GM06990 (cell line): ENCODE measurements at regions not wholly inside any gene's neighbourhood (a gene's known extent, or its start where the extent isn't known, plus 50 kb on each side); places are given as distances from the start of the nearest gene placed in this dataset.

ENCODE experiments used
- DNase-seq: peaks from one replicate; pipeline ENCODE4 v3.0.0-alpha.2; 2011; ENCODE audit not compliant: insufficient read length; ENCODE audit errors: extremely low read depth
- H3K27me3 ChIP-seq: replicated peaks from 2 replicates; pipeline ENCODE4 v1.6.0; 2011; ENCODE audit warnings: low read length; ENCODE audit not compliant: control insufficient read depth, insufficient read depth
- H3K36me3 ChIP-seq: 2 replicates; pipeline ENCODE4 v1.5.1; 2011; ENCODE audit warnings: low read length; ENCODE audit not compliant: control insufficient read depth, insufficient read depth
- H3K4me3 ChIP-seq: replicated peaks from 2 replicates; pipeline ENCODE4 v1.5.1; 2011; ENCODE audit warnings: low read depth, mild to moderate bottlenecking, control low read depth, low read length
- TF ChIP-seq, protein P1 (sequence below): IDR thresholded peaks from 2 replicates; pipeline ENCODE4 v1.5.1; 2011; ENCODE audit warnings: low read length, control low read depth, mild to moderate bottlenecking, inconsistent platforms; ENCODE audit not compliant: insufficient read depth, poor library complexity, severe bottlenecking

GRCh38 chr12:68477261-68477772, 133.4 kb upstream of the RAP1B start:
- no peak for DNase-seq
- H3K4me3 ChIP-seq = no peak overlapping the region

GRCh38 chr12:68477906-68478305, 132.8 kb upstream of the RAP1B start:
- Histone ChIP-seq H3K4me3 (no peak overlapping the region), H3K36me3 (no peaks in the 10 kb centered on the region), H3K27me3 (no peaks in the 10 kb centered on the region)
- TF ChIP-seq, protein P1, sequence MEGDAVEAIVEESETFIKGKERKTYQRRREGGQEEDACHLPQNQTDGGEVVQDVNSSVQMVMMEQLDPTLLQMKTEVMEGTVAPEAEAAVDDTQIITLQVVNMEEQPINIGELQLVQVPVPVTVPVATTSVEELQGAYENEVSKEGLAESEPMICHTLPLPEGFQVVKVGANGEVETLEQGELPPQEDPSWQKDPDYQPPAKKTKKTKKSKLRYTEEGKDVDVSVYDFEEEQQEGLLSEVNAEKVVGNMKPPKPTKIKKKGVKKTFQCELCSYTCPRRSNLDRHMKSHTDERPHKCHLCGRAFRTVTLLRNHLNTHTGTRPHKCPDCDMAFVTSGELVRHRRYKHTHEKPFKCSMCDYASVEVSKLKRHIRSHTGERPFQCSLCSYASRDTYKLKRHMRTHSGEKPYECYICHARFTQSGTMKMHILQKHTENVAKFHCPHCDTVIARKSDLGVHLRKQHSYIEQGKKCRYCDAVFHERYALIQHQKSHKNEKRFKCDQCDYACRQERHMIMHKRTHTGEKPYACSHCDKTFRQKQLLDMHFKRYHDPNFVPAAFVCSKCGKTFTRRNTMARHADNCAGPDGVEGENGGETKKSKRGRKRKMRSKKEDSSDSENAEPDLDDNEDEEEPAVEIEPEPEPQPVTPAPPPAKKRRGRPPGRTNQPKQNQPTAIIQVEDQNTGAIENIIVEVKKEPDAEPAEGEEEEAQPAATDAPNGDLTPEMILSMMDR = no peak
- DNase-seq = no peak

More at GRCh38 chr12:68477261-68477772, 133.4 kb upstream of the RAP1B start:
- TF ChIP-seq, protein P1 = no peak
- no peaks in the 10 kb centered on the region for H3K36me3 ChIP-seq
- H3K27me3 ChIP-seq = no peaks in the 10 kb centered on the region

DNA sequence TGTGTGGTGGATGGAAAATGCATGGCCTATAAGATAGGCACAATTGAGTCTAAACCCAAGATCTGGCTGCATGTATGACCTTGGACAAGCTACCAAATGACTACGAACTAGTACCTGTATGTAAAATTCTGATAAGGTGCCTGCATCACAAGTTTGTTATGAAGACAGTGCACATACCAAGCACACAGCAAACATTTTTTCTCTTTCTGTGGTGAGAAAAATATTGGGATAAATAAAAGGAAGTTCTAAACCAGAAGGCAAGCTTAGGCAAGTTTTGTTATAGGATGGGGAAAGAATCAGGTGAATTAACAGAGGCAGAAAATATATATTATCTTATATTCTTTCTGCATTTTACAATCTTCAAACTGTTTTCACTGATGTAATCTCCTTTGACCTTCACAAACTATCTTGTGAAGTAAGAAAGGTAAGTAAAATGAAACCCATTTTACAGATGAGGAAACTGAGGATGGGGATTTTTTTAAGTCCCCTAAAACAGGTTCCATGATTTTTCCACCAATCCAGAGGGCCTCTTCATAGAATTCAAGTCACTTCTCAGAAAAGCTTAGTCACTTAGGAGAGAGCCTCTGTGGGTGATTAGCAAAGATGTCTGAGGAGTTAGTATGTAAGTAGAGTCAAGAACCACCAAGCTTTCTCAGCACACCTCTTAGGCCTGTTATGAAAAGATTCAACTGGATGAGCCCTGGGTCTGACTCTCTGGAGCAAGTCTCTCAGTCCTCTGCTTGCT, 132.0 kb upstream of the RAP1B start:
- TF ChIP-seq, protein P1 = no peak
- H3K27me3 ChIP-seq = no peaks in the 10 kb centered on the region
- no peaks in the 10 kb centered on the region for H3K36me3 ChIP-seq
- DNase-seq = no peak
- H3K4me3 ChIP-seq = no peak overlapping the region

GRCh38 chr12:68479261-68479895, 131.3 kb upstream of the RAP1B start:
- H3K36me3 ChIP-seq = no peaks in the 10 kb centered on the region
- H3K27me3 ChIP-seq = no peaks in the 10 kb centered on the region
- TF ChIP-seq, protein P1 = no peak
- H3K4me3 ChIP-seq = no peak overlapping the region
- no peak for DNase-seq

- H3K4me3 ChIP-seq = no peak overlapping the region
- no peak for DNase-seq
- TF ChIP-seq, protein P1 = no peak
- no peaks in the 10 kb centered on the region for H3K36me3 ChIP-seq
- H3K27me3 ChIP-seq = no peaks in the 10 kb centered on the region
Observed at GRCh38 chr12:68479896-68480291, 130.8 kb upstream of the RAP1B start.
